LNCAP (cell line): ENCODE measurements at regions not wholly inside any gene's neighbourhood (a gene's known extent, or its start where the extent isn't known, plus 50 kb on each side); places are given as distances from the start of the nearest gene placed in this dataset.

Source experiments
- TF ChIP-seq, protein P1 (sequence below): fragments of 450-650 bp; IDR thresholded peaks from 2 replicates; pipeline ENCODE4 v1.5.1; 2017; ENCODE audit warnings: mild to moderate bottlenecking

DNA sequence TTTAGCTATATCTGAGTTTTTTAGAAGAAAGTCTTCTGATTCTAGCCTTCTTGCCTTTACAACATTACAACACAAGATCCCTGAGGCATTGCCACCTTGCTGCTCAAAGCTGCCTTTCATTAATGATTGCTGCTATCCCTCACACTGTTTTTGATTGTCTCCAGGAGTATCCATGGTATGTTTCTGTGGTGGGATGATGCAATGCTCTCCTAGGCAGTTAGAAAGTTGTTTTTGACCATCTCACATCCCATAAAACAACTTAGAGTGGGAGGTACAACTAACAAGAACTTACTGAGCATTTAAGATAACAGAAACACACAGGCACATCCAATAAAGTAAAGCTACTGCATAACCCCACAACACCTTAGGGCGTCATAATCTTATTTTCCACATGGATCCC is 1156.0 kb upstream of the LRRTM3 start:
- TF ChIP-seq, protein P1, sequence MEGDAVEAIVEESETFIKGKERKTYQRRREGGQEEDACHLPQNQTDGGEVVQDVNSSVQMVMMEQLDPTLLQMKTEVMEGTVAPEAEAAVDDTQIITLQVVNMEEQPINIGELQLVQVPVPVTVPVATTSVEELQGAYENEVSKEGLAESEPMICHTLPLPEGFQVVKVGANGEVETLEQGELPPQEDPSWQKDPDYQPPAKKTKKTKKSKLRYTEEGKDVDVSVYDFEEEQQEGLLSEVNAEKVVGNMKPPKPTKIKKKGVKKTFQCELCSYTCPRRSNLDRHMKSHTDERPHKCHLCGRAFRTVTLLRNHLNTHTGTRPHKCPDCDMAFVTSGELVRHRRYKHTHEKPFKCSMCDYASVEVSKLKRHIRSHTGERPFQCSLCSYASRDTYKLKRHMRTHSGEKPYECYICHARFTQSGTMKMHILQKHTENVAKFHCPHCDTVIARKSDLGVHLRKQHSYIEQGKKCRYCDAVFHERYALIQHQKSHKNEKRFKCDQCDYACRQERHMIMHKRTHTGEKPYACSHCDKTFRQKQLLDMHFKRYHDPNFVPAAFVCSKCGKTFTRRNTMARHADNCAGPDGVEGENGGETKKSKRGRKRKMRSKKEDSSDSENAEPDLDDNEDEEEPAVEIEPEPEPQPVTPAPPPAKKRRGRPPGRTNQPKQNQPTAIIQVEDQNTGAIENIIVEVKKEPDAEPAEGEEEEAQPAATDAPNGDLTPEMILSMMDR = no peak

DNA sequence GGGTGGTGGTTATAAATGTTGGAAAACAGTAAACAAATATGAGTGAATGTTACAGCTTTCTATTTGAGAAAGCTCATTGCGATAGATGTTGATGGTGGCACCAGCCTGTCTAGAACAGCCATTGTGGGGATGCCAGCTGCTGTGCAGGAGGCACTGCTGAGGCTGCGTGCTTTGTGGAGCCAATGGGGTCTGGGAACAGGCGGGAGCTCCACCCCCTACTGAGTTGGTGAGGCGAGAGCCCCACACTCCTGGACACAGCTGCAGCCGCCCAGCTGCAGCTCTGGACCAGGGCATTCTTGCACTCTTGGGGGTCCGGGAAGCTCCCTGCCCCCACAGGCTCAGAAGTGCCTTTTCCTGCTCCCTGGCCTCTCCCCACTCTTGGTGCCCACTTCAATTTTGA is 1147.1 kb upstream of the LRRTM3 start:
- TF ChIP-seq, protein P1 = no peak

- TF ChIP-seq, protein P1 = no peak
Observed at GRCh38 chr10:65779985-65780384, 1145.9 kb upstream of the LRRTM3 start.

DNA sequence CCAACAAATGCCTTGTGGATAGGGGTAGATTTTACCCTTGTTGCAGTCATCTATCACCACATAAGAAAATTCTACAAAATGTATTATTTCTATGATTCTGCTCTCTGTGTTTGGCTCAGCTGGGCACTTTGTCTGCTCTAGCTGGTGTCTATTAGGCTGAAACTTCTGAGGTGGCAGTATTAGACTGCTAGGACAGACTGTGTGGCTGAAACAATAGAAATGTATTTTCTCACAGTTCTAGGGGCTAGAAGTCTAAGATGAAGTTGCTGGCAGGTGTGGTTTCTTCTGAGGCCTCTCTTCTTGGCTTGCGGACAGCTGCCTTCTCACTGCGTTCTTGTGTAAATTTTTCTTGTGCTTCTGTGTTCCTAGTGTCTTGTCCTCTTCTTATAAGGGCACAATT is 1139.6 kb upstream of the LRRTM3 start:
- TF ChIP-seq, protein P1 = no peak

- TF ChIP-seq, protein P1 = no peak
Observed at GRCh38 chr10:65787571-65787970, 1138.3 kb upstream of the LRRTM3 start.

GRCh38 chr10:65788271-65788670 is 1137.6 kb upstream of the LRRTM3 start:
- TF ChIP-seq, protein P1 = no peak

- TF ChIP-seq, protein P1 = no peak
Observed at GRCh38 chr10:65791979-65792378, 1133.9 kb upstream of the LRRTM3 start.

DNA sequence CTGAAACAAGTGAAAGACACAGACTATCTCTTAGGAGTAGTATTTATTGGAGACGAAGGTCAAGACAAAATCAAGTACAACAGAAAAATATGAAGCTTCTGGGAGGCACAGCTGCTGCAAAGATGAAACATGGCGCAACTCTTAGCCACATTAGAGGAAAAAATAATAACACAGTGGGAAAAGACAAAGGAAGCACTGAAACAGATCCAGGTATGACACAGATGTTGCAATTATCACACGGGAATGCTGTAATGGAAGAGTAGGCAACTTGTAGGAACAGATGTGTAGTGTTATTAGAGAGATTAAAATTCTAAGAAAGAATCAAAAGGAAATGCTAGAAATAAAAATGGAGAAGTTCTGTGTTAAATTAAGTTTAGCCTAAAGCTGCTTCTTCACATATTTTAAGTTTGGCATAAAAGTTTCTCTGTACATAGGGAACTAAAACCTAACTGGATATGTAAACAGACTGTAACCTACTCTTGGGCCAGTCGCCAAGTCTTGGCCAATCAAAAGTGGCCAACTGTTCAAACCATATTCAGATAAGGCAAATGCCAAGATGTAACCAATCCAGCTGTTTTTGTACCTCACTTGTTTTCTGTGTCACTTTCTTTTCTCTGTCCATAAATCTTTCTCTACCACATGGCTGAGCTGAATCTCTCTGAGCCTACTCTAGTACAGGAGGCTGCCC is 1132.0 kb upstream of the LRRTM3 start:
- TF ChIP-seq, protein P1 = no peak
